ENCODE measurements at regions not wholly inside any gene's neighbourhood (a gene's known extent, or its start where the extent isn't known, plus 50 kb on each side); places are given as distances from the start of the nearest gene placed in this dataset.

GRCh38 chr15:58279654-58280053 lies 141.5 kb downstream of the AQP9 start:
- H3K9ac ChIP-seq (ENCODE audit: low read depth in 1 of 2, low read length in 2 of 2), result no peak overlapping the region
- H3K9me3 ChIP-seq (ENCODE audit: control insufficient read depth in 4 of 4, low read length in 3 of 4), result no peaks in the 10 kb centered on the region
- DNase-seq (ENCODE audit: low spot score), result no peak
- peak overlapping the region in 1 of 2 donors; percentile 47 for H3K27ac ChIP-seq (ENCODE audit: low read depth in 1 of 2, low read length in 2 of 2)
- no peaks in the 10 kb centered on the region for H3K27me3 ChIP-seq (ENCODE audit: control insufficient read depth in 4 of 4, insufficient read depth in 4 of 4, low read length in 3 of 4)
- no peak overlapping the region for H3K4me3 ChIP-seq (ENCODE audit: low read depth in 1 of 3, low read length in 3 of 3)
- 49% methylated on average over 2 of the region's 2 CpGs for WGBS
- no peak for TF ChIP-seq HNF4G (IDR thresholded peaks at IDR 0.05)
- TF ChIP-seq, protein P1, sequence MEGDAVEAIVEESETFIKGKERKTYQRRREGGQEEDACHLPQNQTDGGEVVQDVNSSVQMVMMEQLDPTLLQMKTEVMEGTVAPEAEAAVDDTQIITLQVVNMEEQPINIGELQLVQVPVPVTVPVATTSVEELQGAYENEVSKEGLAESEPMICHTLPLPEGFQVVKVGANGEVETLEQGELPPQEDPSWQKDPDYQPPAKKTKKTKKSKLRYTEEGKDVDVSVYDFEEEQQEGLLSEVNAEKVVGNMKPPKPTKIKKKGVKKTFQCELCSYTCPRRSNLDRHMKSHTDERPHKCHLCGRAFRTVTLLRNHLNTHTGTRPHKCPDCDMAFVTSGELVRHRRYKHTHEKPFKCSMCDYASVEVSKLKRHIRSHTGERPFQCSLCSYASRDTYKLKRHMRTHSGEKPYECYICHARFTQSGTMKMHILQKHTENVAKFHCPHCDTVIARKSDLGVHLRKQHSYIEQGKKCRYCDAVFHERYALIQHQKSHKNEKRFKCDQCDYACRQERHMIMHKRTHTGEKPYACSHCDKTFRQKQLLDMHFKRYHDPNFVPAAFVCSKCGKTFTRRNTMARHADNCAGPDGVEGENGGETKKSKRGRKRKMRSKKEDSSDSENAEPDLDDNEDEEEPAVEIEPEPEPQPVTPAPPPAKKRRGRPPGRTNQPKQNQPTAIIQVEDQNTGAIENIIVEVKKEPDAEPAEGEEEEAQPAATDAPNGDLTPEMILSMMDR (IDR thresholded peaks at IDR 0.05; ENCODE audit: low read depth, low read length, missing input control), result no peak
- TF ChIP-seq ATF3 (IDR thresholded peaks at IDR 0.05), result peak; percentile 79
- peak; percentile 63 for TF ChIP-seq FOXA1 (IDR thresholded peaks at IDR 0.05)
- TF ChIP-seq SP1 (IDR thresholded peaks at IDR 0.05), result peak; percentile 43
- no peak for TF ChIP-seq TAF1 (conservative IDR thresholded peaks at IDR 0.05)
- TF ChIP-seq HNF4A (conservative IDR thresholded peaks at IDR 0.05), result peak; percentile 52 to 56
- peak; percentile 48 for TF ChIP-seq YY1 (IDR thresholded peaks at IDR 0.05)
- peak; percentile 44 for TF ChIP-seq FOXA2 (IDR thresholded peaks at IDR 0.05)
- no peak for TF ChIP-seq GABPA (IDR thresholded peaks at IDR 0.05 in 1 of 2, conservative IDR thresholded peaks at IDR 0.05 in 1 of 2)
- TF ChIP-seq NR2F2 (IDR thresholded peaks at IDR 0.05), result no peak
- peak; percentile 58 for TF ChIP-seq MAX (IDR thresholded peaks at IDR 0.05)
- peak; percentile 40 for TF ChIP-seq REST (IDR thresholded peaks at IDR 0.05)
- peak in 1 of 2 donors; percentile 34 for TF ChIP-seq RAD21 (IDR thresholded peaks at IDR 0.05)
- no peak for TF ChIP-seq EGR1 (IDR thresholded peaks at IDR 0.05; ENCODE audit: low read depth in 2 of 2)
- TF ChIP-seq, protein P2, sequence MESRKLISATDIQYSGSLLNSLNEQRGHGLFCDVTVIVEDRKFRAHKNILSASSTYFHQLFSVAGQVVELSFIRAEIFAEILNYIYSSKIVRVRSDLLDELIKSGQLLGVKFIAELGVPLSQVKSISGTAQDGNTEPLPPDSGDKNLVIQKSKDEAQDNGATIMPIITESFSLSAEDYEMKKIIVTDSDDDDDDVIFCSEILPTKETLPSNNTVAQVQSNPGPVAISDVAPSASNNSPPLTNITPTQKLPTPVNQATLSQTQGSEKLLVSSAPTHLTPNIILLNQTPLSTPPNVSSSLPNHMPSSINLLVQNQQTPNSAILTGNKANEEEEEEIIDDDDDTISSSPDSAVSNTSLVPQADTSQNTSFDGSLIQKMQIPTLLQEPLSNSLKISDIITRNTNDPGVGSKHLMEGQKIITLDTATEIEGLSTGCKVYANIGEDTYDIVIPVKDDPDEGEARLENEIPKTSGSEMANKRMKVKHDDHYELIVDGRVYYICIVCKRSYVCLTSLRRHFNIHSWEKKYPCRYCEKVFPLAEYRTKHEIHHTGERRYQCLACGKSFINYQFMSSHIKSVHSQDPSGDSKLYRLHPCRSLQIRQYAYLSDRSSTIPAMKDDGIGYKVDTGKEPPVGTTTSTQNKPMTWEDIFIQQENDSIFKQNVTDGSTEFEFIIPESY (IDR thresholded peaks at IDR 0.05), result peak; percentile 26
- peak in 1 of 2 donors; percentile 20 for TF ChIP-seq JUND (IDR thresholded peaks at IDR 0.05)
- TF ChIP-seq RXRA (IDR thresholded peaks at IDR 0.05), result peak in 1 of 2 donors; percentile 57
- H3K36me3 ChIP-seq (ENCODE audit: control insufficient read depth in 4 of 4, insufficient read depth in 3 of 4, low read depth in 1 of 4, low read length in 3 of 4), result no peaks in the 10 kb centered on the region
- H3K4me1 ChIP-seq (ENCODE audit: control insufficient read depth in 4 of 4, insufficient read depth in 4 of 4, low read length in 3 of 4), result peaks cover 9 to 54% (median 14%) of the 10 kb centered on the region in 4 donors

Measured in liver (tissue), 8 donors.